HepG2 (cell line): ENCODE measurements at regions not wholly inside any gene's neighbourhood (a gene's known extent, or its start where the extent isn't known, plus 50 kb on each side); places are given as distances from the start of the nearest gene placed in this dataset.

Experiments used
- ATAC-seq: fragments of 200-7000 bp; cut with Tn5 transposase; 3 replicates; pipeline ENCODE4 v1.9.1; 2020; ENCODE audit warnings: mild to moderate bottlenecking, moderate library complexity
- BruUV-seq: library from RNA; stranded (reverse); fragments of 400-500 nt; replicated peaks from 2 replicates; lab custom pipeline; 2021; lab: Mats Ljungman, UMichigan
- CTCF ChIA-PET: fragments of 300-600 bp; formaldehyde crosslinking; extraction: SDS; loops from one replicate; lab custom pipeline; 2021; ENCODE audit warnings: low total read pairs, inconsistent platforms, low intra/inter-chr PET ratio; lab: Yijun Ruan, JAX
- POLR2A ChIA-PET: fragments of 350-600 bp; sonication (Branson Sonifier 250); formaldehyde crosslinking; loops from one replicate; lab custom pipeline; 2020; ENCODE audit warnings: antibody characterized with exemption, inconsistent platforms; lab: Yijun Ruan, JAX
- DNase-seq: peaks from one replicate; pipeline ENCODE4 v3.0.0-alpha.2; 2015; ENCODE audit warnings: low spot score
- FAIRE-seq: peaks from 3 replicates; lab custom pipeline; 2011; peaks lifted over from hg19 to GRCh38; lab: Jason Lieb, UNC
- H2AFZ ChIP-seq: one replicate; pipeline ENCODE4 v1.6.1; 2011; ENCODE audit warnings: low read length, inconsistent platforms
- H3K27ac ChIP-seq: fragments of 300-600 bp; 3 replicates; pipeline ENCODE4 v1.8.0; 2011; ENCODE audit warnings: mixed run types, mild to moderate bottlenecking, mixed read lengths, low read length, inconsistent platforms; ENCODE audit not compliant: insufficient read depth; ENCODE audit errors: extremely low read length
- H3K27me3 ChIP-seq, 2 experiments: fragments of 200-600 bp in 1 of 2; 2 replicates in 1 of 2; 3 replicates in 1 of 2; pipeline versions ENCODE4 v1.6.0 to v1.8.0; 2011; ENCODE audit warnings: low read length in 2 of 2, mild to moderate bottlenecking in 2 of 2, moderate library complexity in 2 of 2, inconsistent platforms in 1 of 2; ENCODE audit not compliant: insufficient read depth in 2 of 2, control insufficient read depth in 1 of 2
- H3K36me3 ChIP-seq, 2 experiments: fragments of 200-600 bp in 1 of 2; replicated peaks in 1 of 2; 2 replicates in 1 of 2; 3 replicates in 1 of 2; pipeline versions ENCODE4 v1.5.1 to v1.8.0; 2011; ENCODE audit warnings: low read length in 2 of 2, inconsistent platforms in 1 of 2; ENCODE audit not compliant: insufficient read depth in 2 of 2, control insufficient read depth in 1 of 2
- H3K4me1 ChIP-seq: 2 replicates; pipeline ENCODE4 v1.5.1; 2012; ENCODE audit warnings: low read length, inconsistent platforms; ENCODE audit not compliant: insufficient read depth
- H3K4me2 ChIP-seq: 2 replicates; pipeline ENCODE4 v1.6.0; 2011; ENCODE audit warnings: low read depth, low read length, inconsistent platforms
- H3K4me3 ChIP-seq, 3 experiments: fragments of 200-600 bp in 1 of 3; sonication (generic), shearing (Covaris generic) in 1 of 3; replicated peaks in 1 of 3; 2 replicates each; pipeline ENCODE4 v1.5.1; 2011 to 2016; ENCODE audit warnings: low read length in 3 of 3, inconsistent platforms in 2 of 3, low read depth in 2 of 3, mild to moderate bottlenecking in 2 of 3, control low read depth in 1 of 3, mixed read lengths in 1 of 3; ENCODE audit not compliant: insufficient read depth in 1 of 3
- H3K79me2 ChIP-seq: one replicate; pipeline ENCODE4 v1.6.1; 2011; ENCODE audit warnings: low read length, inconsistent platforms; ENCODE audit not compliant: insufficient read depth
- H3K9ac ChIP-seq: 2 replicates; pipeline ENCODE4 v1.6.0; 2011; ENCODE audit warnings: mild to moderate bottlenecking, low read depth, low read length, inconsistent platforms; ENCODE audit not compliant: insufficient read depth
- H3K9me3 ChIP-seq: 2 replicates; pipeline ENCODE4 v1.5.1; 2012; ENCODE audit warnings: mild to moderate bottlenecking, low read length
- H4K20me1 ChIP-seq: 2 replicates; pipeline ENCODE4 v1.6.0; 2011; ENCODE audit warnings: inconsistent platforms, mild to moderate bottlenecking, low read length, moderate library complexity; ENCODE audit not compliant: insufficient read depth
- FOXC1 ChIP-seq: sonication (generic); formaldehyde crosslinking; IDR thresholded peaks from 2 replicates; pipeline ENCODE4 v1.8.0; 2022; ENCODE audit warnings: mild to moderate bottlenecking, missing genetic modification reagents, borderline replicate concordance
- GATA4 ChIP-seq: sonication (generic); IDR thresholded peaks from 2 replicates; pipeline ENCODE4 v1.6.1; 2016; ENCODE audit warnings: antibody characterized with exemption, low read depth, borderline replicate concordance
- NFKB2 ChIP-seq: sonication (generic); formaldehyde crosslinking; IDR thresholded peaks from 2 replicates; pipeline ENCODE4 v1.4.0; 2020; ENCODE audit warnings: missing genetic modification reagents, borderline replicate concordance
- PHF21A ChIP-seq: sonication (generic); formaldehyde crosslinking; IDR thresholded peaks from 2 replicates; pipeline ENCODE4 v1.5.0; 2020; ENCODE audit warnings: mild to moderate bottlenecking, missing genetic modification reagents
- ZBTB38 ChIP-seq: sonication (generic); formaldehyde crosslinking; IDR thresholded peaks from 2 replicates; pipeline ENCODE4 v1.5.1; 2020; ENCODE audit warnings: mild to moderate bottlenecking, missing genetic modification reagents
- ZNF280B ChIP-seq: sonication (generic); formaldehyde crosslinking; IDR thresholded peaks from 2 replicates; pipeline ENCODE4 v1.5.0; 2020; ENCODE audit warnings: missing genetic modification reagents, mild to moderate bottlenecking, borderline replicate concordance
- ZNF451 ChIP-seq: sonication (generic); formaldehyde crosslinking; IDR thresholded peaks from 2 replicates; pipeline ENCODE4 v1.5.0; 2020; ENCODE audit warnings: mild to moderate bottlenecking, missing genetic modification reagents
- ZNF687 ChIP-seq: sonication (generic); formaldehyde crosslinking; IDR thresholded peaks from 2 replicates; pipeline ENCODE4 v1.5.1; 2020; ENCODE audit warnings: mild to moderate bottlenecking, missing genetic modification reagents, moderate library complexity
- ZNF761 ChIP-seq: sonication (generic); formaldehyde crosslinking; conservative IDR thresholded peaks from 2 replicates; pipeline ENCODE4 v1.4.0; 2020; ENCODE audit warnings: mild to moderate bottlenecking, missing genetic modification reagents
- ZNF891 ChIP-seq: sonication (generic); formaldehyde crosslinking; IDR thresholded peaks from 2 replicates; pipeline ENCODE4 v1.5.0; 2020; ENCODE audit warnings: mild to moderate bottlenecking, missing genetic modification reagents
- whole genome bisulfite sequencing: methylation state at CpG from one replicate; pipeline ENCODE4 v1.1.6; 2017; ENCODE audit warnings: low lambda C conversion rate; 5-methylcytosine and 5-hydroxymethylcytosine counted together
- in situ Hi-C: cut with HindIII; loops from 2 replicates; pipeline ENCODE4 v1.10.0; 2017; ENCODE audit warnings: low pct_unique_long_range_greater_than_20kb; ENCODE audit not compliant: extremely low pct_ligation_motif_present
- intact Hi-C: fragments of 100-400 bp; cut with micrococcal nuclease; formaldehyde crosslinking; loops from one replicate; pipeline ENCODE4 v1.10.0; 2022; ENCODE audit not compliant: unreplicated experiment

GRCh38 chr2:109677835-109678580 lies 63.8 kb downstream of the SOWAHC start:
- 0 out of 3 replicates have a peak, but pooled peaks have one; percentile 1 for ATAC-seq
- Histone ChIP-seq H3K79me2 (no peaks in the 10 kb centered on the region), H3K4me3 (peak overlapping the region in 1 of 3 experiments; percentile 24; a peak in 2 of 6 replicates), H3K4me2 (peak overlapping the region; percentile 71), H4K20me1 (no peaks in the 10 kb centered on the region), H3K27me3 (no peaks in the 10 kb centered on the region), H3K27ac (peak overlapping the region; percentile 70), H3K9me3 (no peaks in the 10 kb centered on the region), H2AFZ (no peak overlapping the region), H3K36me3 (no peaks in the 10 kb centered on the region), H3K4me1 (peaks cover 83% of the 10 kb centered on the region), H3K9ac (peak overlapping the region; percentile 50)
- TF ChIP-seq ZBTB38 (CRISPR knock-in tag) (0 out of 2 replicates have a peak, but pooled peaks have one; percentile 5), FOXC1 (CRISPR knock-in tag) (0 out of 2 replicates have a peak, but pooled peaks have one; percentile 3), PHF21A (CRISPR knock-in tag) (0 out of 2 replicates have a peak, but pooled peaks have one; percentile 10), ZNF451 (CRISPR knock-in tag) (no peak), ZNF687 (CRISPR knock-in tag) (peak; percentile 1; the same call in 1 of the 2 replicates), ZNF280B (0 out of 2 replicates have a peak, but pooled peaks have one; percentile 28), ZNF761 (CRISPR knock-in tag) (0 out of 2 replicates have a peak, but pooled peaks have one; percentile 12), ZNF891 (CRISPR knock-in tag) (0 out of 2 replicates have a peak, but pooled peaks have one; percentile 10), GATA4 (no peak), NFKB2 (CRISPR knock-in tag) (0 out of 2 replicates have a peak, but pooled peaks have one; percentile 6)
- no peak for DNase-seq
- ChIA-PET POLR2A (interaction anchor here (0.9 to 8.9 kb wide), 13 partner anchors 10 to 132 kb away, joined by 3 to 125 read pairs (median 4); partner anchors contain the start of genes SEPTIN10 and SOWAHC), CTCF (no interaction called here)
- BruUV-seq, result TSS peak; percentile 65
- WGBS, result 46% methylated on average over 12 of the region's 12 CpGs
- intact Hi-C loops, result loop anchor here (2.0 kb wide), 2 partner anchors 13 to 33 kb away; no protein-coding TSS in a partner anchor
- in situ Hi-C loops, result no loop called here
- FAIRE-seq, result no peak
